A673 (cell line): ENCODE measurements at regions not wholly inside any gene's neighbourhood (a gene's known extent, or its start where the extent isn't known, plus 50 kb on each side); places are given as distances from the start of the nearest gene placed in this dataset.

ENCODE experiments used
- BruUV-seq: library from RNA; stranded (reverse); fragments of 400-500 nt; replicated peaks from 2 replicates; lab custom pipeline; 2021; lab: Mats Ljungman, UMichigan
- CTCF ChIA-PET: fragments of 300-600 bp; sonication (Branson Sonifier 250); formaldehyde crosslinking; loops from one replicate; lab custom pipeline; 2022; ENCODE audit warnings: antibody characterized with exemption; lab: Charles Lee
- POLR2A ChIA-PET: fragments of 300-600 bp; sonication (Branson Sonifier 250); formaldehyde crosslinking; loops from one replicate; lab custom pipeline; 2022; ENCODE audit warnings: antibody characterized with exemption; ENCODE audit not compliant: low non-redundant PET; lab: Charles Lee
- DNase-seq: peaks from one replicate; pipeline ENCODE4 v3.0.0-alpha.2; 2015; ENCODE audit warnings: low spot score
- H3K27ac ChIP-seq: fragments of 200-600 bp; sonication (generic); 2 replicates; pipeline ENCODE4 v1.5.1; 2016; ENCODE audit warnings: mixed run types, low read depth, mild to moderate bottlenecking, mixed read lengths, antibody characterized with exemption, low read length; ENCODE audit not compliant: poor library complexity, severe bottlenecking
- H3K27me3 ChIP-seq: fragments of 200-600 bp; sonication (generic); replicated peaks from 2 replicates; pipeline ENCODE4 v1.6.1; 2017; ENCODE audit warnings: mixed run types, low read depth, mild to moderate bottlenecking, mixed read lengths, antibody characterized with exemption, low read length; ENCODE audit not compliant: insufficient read depth, poor library complexity
- H3K36me3 ChIP-seq: fragments of 200-600 bp; sonication (generic); 2 replicates; pipeline ENCODE4 v1.6.1; 2016; ENCODE audit warnings: mixed run types, mild to moderate bottlenecking, mixed read lengths, antibody characterized with exemption, low read length; ENCODE audit not compliant: insufficient read depth, poor library complexity, severe bottlenecking
- H3K4me1 ChIP-seq: fragments of 200-600 bp; sonication (generic); 2 replicates; pipeline ENCODE4 v1.6.1; 2017; ENCODE audit warnings: mixed run types, mild to moderate bottlenecking, mixed read lengths, antibody characterized with exemption, low read length; ENCODE audit not compliant: insufficient read depth, poor library complexity, severe bottlenecking
- H3K4me3 ChIP-seq: fragments of 200-600 bp; sonication (generic); 2 replicates; pipeline ENCODE4 v1.5.1; 2016; ENCODE audit warnings: low read depth, mixed run types, mild to moderate bottlenecking, mixed read lengths, low read length; ENCODE audit not compliant: poor library complexity, severe bottlenecking
- H3K9me3 ChIP-seq: fragments of 200-600 bp; sonication (generic); 2 replicates; pipeline ENCODE4 v1.6.1; 2016; ENCODE audit warnings: mixed run types, low read depth, mild to moderate bottlenecking, mixed read lengths, antibody characterized with exemption, low read length; ENCODE audit not compliant: poor library complexity, severe bottlenecking
- CTCF ChIP-seq: fragments of 300-800, 200-600 bp; sonication (generic); conservative IDR thresholded peaks from 2 replicates; pipeline ENCODE4 v1.5.1; 2017; ENCODE audit warnings: low read depth, mild to moderate bottlenecking, antibody characterized with exemption, low read length, moderate library complexity, mixed read lengths
- EZH2 ChIP-seq: fragments of 200-600 bp; sonication (generic); IDR thresholded peaks from 2 replicates; pipeline ENCODE4 v1.6.1; 2017; ENCODE audit warnings: borderline replicate concordance, low read depth, mild to moderate bottlenecking, mixed read lengths, antibody characterized with exemption, low read length; ENCODE audit not compliant: poor library complexity, severe bottlenecking
- intact Hi-C: fragments of 100-400 bp; cut with micrococcal nuclease; formaldehyde crosslinking; loops from one replicate; pipeline ENCODE4 v1.10.0; 2022; ENCODE audit not compliant: unreplicated experiment

DNA sequence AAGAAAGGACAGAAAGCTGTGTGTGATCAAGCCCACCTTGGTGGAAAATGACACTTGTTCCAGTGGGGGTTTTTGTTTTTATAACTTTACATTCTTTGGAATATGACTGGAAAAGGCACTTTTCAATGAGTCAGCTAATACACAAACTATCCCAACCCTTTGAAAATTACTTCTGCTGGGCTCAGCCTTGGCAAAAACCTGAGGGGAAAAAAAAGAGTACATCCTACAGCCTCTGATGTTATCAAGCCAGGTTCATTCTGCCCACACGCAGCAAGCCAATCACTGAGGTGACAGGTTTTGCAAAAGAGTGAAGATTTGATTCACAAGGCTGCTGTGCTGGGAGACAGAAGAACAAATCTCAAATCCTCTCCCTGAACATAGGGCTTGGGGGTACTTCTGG is 484.5 kb upstream of the ERCC4 start:
- no peaks in the 10 kb centered on the region for H3K9me3 ChIP-seq
- intact Hi-C loops: no loop called here
- H3K36me3 ChIP-seq: no peaks in the 10 kb centered on the region
- H3K4me3 ChIP-seq: no peak overlapping the region
- no peaks in the 10 kb centered on the region for H3K4me1 ChIP-seq
- POLR2A ChIA-PET: no interaction called here
- H3K27ac ChIP-seq: no peak overlapping the region
- DNase-seq: no peak
- no peak for TF ChIP-seq EZH2
- TF ChIP-seq CTCF: no peak
- no TSS peak for BruUV-seq
- H3K27me3 ChIP-seq: no peaks in the 10 kb centered on the region
- CTCF ChIA-PET: no interaction called here

- Histone ChIP-seq H3K27ac (no peak overlapping the region), H3K9me3 (no peaks in the 10 kb centered on the region), H3K36me3 (no peaks in the 10 kb centered on the region), H3K4me3 (no peak overlapping the region), H3K27me3 (no peaks in the 10 kb centered on the region), H3K4me1 (no peaks in the 10 kb centered on the region)
- POLR2A ChIA-PET: no interaction called here
- TF ChIP-seq CTCF (no peak), EZH2 (no peak)
- intact Hi-C loops: no loop called here
- CTCF ChIA-PET: no interaction called here
- no TSS peak for BruUV-seq
- DNase-seq: no peak
Observed at GRCh38 chr16:13435873-13436474, 484.0 kb upstream of the ERCC4 start.

GRCh38 chr16:13436641-13437412 is 483.1 kb upstream of the ERCC4 start:
- ChIA-PET CTCF (no interaction called here), POLR2A (no interaction called here)
- H3K4me1 ChIP-seq: no peaks in the 10 kb centered on the region
- no peaks in the 10 kb centered on the region for H3K36me3 ChIP-seq
- no TSS peak for BruUV-seq
- no peak overlapping the region for H3K27ac ChIP-seq
- no peak overlapping the region for H3K4me3 ChIP-seq
- DNase-seq: no peak
- no peaks in the 10 kb centered on the region for H3K27me3 ChIP-seq
- TF ChIP-seq CTCF (no peak), EZH2 (no peak)
- intact Hi-C loops: no loop called here
- H3K9me3 ChIP-seq: no peaks in the 10 kb centered on the region
